WI38 (cell line): ENCODE measurements at regions not wholly inside any gene's neighbourhood (a gene's known extent, or its start where the extent isn't known, plus 50 kb on each side); places are given as distances from the start of the nearest gene placed in this dataset.
"Not testable (repeated sequence)": the region's sequence is repeated elsewhere in the genome, so short reads cannot be mapped to it uniquely, and the experiment has no call there.

Experiments used
- H3K4me3 ChIP-seq: 2 replicates; pipeline ENCODE4 v1.5.1; 2011; ENCODE audit warnings: low read depth, mild to moderate bottlenecking, control low read depth, low read length

DNA sequence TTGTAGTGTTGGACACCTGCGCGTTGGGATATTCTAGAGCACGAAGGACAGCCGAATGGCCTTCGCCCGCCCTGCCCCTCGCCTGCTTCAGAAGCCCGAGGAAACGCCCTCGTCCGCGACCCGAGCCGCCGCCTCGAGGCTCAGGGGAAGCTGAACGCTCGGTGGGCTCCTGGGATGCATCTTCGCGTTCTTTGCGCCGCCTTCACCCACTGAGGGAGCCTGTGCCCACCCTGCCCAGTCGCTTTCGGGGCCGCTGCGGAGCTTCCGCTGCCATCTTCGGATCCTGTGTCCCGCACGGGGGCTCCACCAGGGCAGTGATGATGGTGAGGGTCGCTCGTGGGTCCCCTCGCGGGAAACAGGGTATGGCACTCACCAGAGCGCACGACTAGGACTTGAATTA lies 61.8 kb upstream of the NBPF20 start:
- H3K4me3 ChIP-seq: peak overlapping the region; percentile 24; the same call in 1 of the 2 replicates

DNA sequence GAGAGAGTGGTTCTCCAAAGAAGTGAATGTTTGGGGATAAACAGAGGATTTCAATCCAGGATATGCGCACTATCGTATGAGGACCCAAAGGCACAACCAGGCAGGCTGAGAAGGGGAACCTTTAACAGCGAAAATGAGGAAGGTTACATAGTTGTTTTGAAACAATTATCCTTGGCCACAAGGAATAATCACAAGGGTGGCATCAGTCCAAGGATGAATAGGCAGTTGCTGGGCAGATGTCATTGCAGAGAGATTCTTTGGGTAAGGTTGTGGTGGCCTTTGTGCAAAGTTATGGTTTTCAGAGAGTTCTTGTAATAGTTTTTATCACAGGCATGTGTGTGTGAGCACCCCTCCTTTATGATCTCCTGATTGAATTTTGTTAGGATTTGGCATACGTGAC lies 58.9 kb upstream of the NBPF20 start:
- H3K4me3 ChIP-seq: not testable (repeated sequence)

GRCh38 chr1:145482214-145482860 lies 56.9 kb upstream of the NBPF20 start:
- not testable (repeated sequence) for H3K4me3 ChIP-seq

GRCh38 chr1:145475962-145476361 lies 50.6 kb upstream of the NBPF20 start:
- 0 out of 2 replicates have a peak overlapping the region, but pooled peaks have one; percentile 14 for H3K4me3 ChIP-seq

DNA sequence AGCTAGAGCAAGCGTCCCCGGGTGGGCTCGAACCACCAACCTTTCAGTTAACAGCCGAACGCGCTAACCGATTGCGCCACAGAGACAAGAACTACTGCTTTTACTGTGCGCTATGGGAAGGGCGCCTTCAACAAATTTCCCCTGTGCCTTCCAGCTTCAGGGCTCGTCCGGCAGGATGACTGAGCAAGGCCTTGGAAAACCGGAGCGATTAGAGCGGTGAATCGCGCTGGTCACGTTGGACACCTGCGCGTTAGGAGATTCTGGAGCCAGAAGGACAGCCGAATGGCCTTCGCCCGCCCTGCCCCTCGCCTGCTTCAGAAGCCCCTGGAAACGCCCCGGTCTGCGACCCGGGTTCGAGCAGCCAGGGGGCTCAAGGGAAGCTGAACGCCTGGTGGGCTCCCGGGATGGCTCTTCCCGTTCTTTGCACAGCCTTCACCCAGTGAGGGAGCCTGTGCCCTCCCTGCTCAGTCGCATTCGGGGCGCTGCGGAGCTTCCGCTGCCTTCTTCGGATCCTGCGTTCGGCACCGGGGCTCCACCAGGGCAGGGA lies 50.0 kb upstream of the NBPF20 start:
- 0 out of 2 replicates have a peak overlapping the region, but pooled peaks have one; percentile 14 for H3K4me3 ChIP-seq
